ENCODE measurements at regions not wholly inside any gene's neighbourhood (a gene's known extent, or its start where the extent isn't known, plus 50 kb on each side); places are given as distances from the start of the nearest gene placed in this dataset.

DNA sequence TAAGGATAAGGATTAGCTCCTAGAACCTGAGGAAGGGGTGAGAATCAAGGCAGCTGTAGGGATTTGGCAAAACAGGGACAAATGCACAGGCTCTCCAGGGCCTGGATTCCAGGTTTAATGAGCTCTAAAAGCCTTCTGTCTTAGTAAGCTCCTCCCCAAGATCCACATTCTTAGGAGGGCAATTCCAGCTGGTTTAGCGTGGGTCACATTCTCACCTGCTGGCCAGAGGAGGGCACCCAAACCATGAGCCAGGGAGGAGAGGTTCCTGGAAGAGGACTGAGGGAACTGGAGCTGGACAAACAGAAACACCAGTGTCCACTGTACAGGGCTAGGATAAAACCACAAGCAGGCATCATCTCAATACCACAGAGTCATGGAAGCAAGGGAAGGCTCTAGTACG, 480.0 kb downstream of the CCDC171 start:
- TF ChIP-seq L3MBTL2 (conservative IDR thresholded peaks at IDR 0.05) (no peak), ARNT (IDR thresholded peaks at IDR 0.05) (no peak), ELF4 (IDR thresholded peaks at IDR 0.05) (no peak), HDGF (IDR thresholded peaks at IDR 0.05; ENCODE audit: borderline replicate concordance) (no peak), FOXM1 (IDR thresholded peaks at IDR 0.05; ENCODE audit: borderline replicate concordance) (no peak), CTBP1 (IDR thresholded peaks at IDR 0.05; ENCODE audit: borderline replicate concordance) (no peak), SP1 (IDR thresholded peaks at IDR 0.05) (no peak), FOXK2 (IDR thresholded peaks at IDR 0.05) (no peak), BHLHE40 (IDR thresholded peaks at IDR 0.05; ENCODE audit: borderline replicate concordance) (no peak)
- ChIA-PET POLR2A (no interaction called here), CTCF (no interaction called here)
- DNase-seq (ENCODE audit: extremely low spot score), result no peak

DNA sequence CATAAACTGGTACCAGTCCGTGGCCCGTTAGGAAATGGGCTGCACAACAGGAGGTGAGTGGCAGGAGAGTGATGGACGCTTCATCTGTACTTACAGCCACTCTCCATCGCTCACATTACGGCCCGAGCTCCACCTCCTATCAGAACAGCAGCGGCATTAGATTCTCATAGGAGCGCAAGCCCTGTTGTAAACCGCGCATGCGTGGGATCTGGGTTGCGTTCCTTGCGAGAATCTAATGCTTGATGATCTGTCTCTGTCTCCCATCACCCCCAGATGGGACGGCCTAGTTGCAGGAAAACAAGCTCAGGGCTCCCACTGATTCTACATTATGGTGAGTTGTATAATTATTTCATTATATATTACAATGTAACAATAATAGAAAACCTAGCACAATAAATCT, 480.4 kb downstream of the CCDC171 start:
- ChIA-PET CTCF (no interaction called here), POLR2A (no interaction called here)
- no peak for TF ChIP-seq LEF1 (IDR thresholded peaks at IDR 0.05; ENCODE audit: borderline replicate concordance)
- TF ChIP-seq NFRKB (IDR thresholded peaks at IDR 0.05), result no peak
- no peak for TF ChIP-seq SUZ12 (IDR thresholded peaks at IDR 0.05)
- no peak for TF ChIP-seq HDGF (IDR thresholded peaks at IDR 0.05; ENCODE audit: borderline replicate concordance)
- no peak for TF ChIP-seq FOXK2 (IDR thresholded peaks at IDR 0.05)
- TF ChIP-seq TARDBP (IDR thresholded peaks at IDR 0.05), result no peak
- TF ChIP-seq BHLHE40 (IDR thresholded peaks at IDR 0.05; ENCODE audit: borderline replicate concordance), result no peak
- no peak for TF ChIP-seq ARNT (IDR thresholded peaks at IDR 0.05)
- TF ChIP-seq, protein P1, sequence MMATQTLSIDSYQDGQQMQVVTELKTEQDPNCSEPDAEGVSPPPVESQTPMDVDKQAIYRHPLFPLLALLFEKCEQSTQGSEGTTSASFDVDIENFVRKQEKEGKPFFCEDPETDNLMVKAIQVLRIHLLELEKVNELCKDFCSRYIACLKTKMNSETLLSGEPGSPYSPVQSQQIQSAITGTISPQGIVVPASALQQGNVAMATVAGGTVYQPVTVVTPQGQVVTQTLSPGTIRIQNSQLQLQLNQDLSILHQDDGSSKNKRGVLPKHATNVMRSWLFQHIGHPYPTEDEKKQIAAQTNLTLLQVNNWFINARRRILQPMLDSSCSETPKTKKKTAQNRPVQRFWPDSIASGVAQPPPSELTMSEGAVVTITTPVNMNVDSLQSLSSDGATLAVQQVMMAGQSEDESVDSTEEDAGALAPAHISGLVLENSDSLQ (IDR thresholded peaks at IDR 0.05), result no peak
- no peak for TF ChIP-seq SP1 (IDR thresholded peaks at IDR 0.05)
- no peak for TF ChIP-seq ZNF384 (IDR thresholded peaks at IDR 0.05)
- TF ChIP-seq FOXA1 (IDR thresholded peaks at IDR 0.05), result no peak
- TF ChIP-seq FOXM1 (IDR thresholded peaks at IDR 0.05; ENCODE audit: borderline replicate concordance), result no peak
- no peak for TF ChIP-seq ELF4 (IDR thresholded peaks at IDR 0.05)
- no peak for TF ChIP-seq CTBP1 (IDR thresholded peaks at IDR 0.05; ENCODE audit: borderline replicate concordance)
- no peak for TF ChIP-seq L3MBTL2 (conservative IDR thresholded peaks at IDR 0.05)
- no peak for DNase-seq (ENCODE audit: extremely low spot score)

DNA sequence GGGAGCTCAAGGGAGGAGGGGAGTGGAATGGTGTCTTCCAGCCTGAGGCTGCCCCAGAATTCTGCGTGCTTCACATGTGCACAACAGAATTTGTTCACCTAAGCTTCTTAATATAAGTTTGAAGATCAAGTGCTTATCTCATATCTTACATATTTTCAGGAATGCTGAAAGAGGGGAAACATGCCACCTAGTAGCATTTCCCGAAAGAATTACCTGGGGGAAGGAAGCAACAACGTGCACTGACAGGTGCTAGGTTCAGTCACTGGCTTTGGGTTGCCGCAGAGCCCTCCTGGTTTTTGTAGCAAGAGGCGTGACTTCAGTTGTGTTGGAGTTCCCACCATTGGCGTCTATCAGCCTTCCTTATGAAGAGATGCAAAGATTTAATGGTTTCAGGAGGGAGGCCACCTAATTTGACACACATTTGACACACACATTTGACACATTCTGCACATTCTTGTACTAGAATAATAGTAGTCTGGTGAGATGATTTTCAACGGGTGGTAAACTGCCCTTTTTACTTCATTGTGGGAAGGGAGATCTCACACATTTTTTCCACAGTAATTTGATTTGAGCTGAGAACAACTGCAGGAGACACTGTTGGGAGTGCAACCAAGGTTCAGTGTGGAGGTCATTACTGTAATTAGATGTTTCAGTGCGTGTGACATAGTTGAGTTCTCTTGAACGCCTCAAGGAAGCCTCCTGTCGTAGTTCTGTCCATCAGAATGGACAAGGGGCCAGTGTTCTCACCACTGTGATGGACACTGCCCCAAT, 481.3 kb downstream of the CCDC171 start:
- TF ChIP-seq SUZ12 (IDR thresholded peaks at IDR 0.05) (no peak), SP1 (IDR thresholded peaks at IDR 0.05) (no peak), BHLHE40 (IDR thresholded peaks at IDR 0.05; ENCODE audit: borderline replicate concordance) (no peak), CTBP1 (IDR thresholded peaks at IDR 0.05; ENCODE audit: borderline replicate concordance) (no peak), TARDBP (IDR thresholded peaks at IDR 0.05) (no peak), FOXA1 (IDR thresholded peaks at IDR 0.05) (no peak), NFRKB (IDR thresholded peaks at IDR 0.05) (no peak), LEF1 (IDR thresholded peaks at IDR 0.05; ENCODE audit: borderline replicate concordance) (no peak)
- TF ChIP-seq, protein P1 (IDR thresholded peaks at IDR 0.05), result no peak
- DNase-seq (ENCODE audit: extremely low spot score), result no peak
- CTCF ChIA-PET, result no interaction called here
- POLR2A ChIA-PET, result no interaction called here

DNA sequence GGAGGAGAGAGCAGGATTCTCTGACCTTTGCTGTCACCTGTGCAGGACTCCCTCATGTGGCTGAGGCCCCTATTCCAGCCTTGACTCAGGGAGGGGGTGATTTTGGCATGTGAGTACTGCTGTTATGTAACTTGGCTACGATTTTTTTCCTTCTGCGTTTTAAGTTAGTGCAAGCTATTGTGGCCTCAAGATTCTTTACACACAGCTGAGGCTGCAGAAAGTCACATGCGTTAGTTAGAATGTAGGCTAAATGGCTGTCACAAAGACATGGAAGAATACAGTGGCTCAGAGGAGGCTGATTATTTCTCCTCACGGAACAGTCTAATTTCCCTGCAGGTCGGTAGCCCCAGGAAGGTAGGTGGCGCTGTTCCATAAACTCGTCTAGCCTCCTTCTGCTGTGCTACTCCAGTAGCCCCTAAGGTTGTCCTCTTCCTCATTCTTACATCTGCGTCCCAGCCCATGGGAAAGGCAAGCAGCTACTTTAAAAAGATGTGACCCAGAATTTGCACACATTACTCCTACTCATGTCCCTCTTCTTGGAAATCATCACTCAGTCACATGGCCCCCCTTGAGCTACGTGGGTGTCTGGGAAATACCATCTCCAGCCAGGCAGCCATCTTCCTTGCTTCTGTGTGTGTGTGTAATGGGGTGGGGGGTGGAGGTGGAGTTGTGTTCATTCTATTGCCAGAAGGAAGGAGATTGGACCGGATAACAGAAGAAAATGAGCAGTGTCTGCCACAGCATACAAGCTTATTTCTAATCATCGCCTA, 486.6 kb downstream of the CCDC171 start:
- TF ChIP-seq HDGF (IDR thresholded peaks at IDR 0.05; ENCODE audit: borderline replicate concordance) (no peak), SP1 (IDR thresholded peaks at IDR 0.05) (no peak)
- ChIA-PET CTCF (no interaction called here), POLR2A (no interaction called here)
- DNase-seq (ENCODE audit: extremely low spot score), result peak; percentile 14

DNA sequence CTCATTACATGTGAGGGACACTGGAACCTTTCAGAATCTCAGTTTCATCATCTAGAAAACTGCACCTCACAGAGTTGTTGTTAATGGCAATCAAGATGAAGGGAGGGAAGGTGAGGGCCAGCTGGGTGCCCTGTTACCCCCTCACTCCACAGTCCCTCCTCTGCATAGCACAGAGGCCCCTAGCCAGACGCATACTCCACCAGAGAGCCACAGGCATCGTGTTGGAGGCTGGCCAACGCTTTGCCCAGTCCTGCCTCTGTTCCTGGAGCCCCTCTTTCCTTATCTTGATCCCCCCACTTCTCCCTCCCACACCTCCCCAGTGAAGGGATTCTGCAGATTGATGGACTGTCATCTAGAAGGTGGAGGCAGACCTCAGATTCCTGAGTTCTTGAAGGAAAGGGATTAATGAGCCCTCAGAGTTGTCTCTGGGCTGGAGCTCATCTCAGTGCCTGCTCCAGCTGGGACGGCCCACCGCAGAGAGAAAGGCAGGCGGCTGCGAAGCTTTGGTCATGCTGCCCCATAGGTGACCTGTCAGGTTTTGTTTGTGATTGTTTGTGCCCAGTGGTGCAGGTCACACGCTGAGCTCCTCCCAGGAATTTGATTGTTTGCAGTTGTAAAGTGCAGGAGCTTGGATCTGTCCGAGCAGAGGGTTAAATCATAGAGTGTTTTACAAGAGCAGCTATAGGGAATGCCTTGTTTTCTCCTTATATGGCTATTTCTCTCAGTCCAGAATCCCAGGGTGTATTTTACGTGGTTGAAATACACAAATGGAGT, 487.3 kb downstream of the CCDC171 start:
- CTCF ChIA-PET, result interaction anchor here (0.6 kb wide), 1 partner anchor 8 kb away, joined by 3 read pairs; no protein-coding TSS in a partner anchor
- DNase-seq (ENCODE audit: extremely low spot score), result peak; percentile 7
- POLR2A ChIA-PET, result no interaction called here
- TF ChIP-seq, protein P1 (IDR thresholded peaks at IDR 0.05), result no peak
- no peak for TF ChIP-seq ELF4 (IDR thresholded peaks at IDR 0.05)
- TF ChIP-seq CTBP1 (IDR thresholded peaks at IDR 0.05; ENCODE audit: borderline replicate concordance), result no peak
- TF ChIP-seq TARDBP (IDR thresholded peaks at IDR 0.05), result no peak
- TF ChIP-seq NFRKB (IDR thresholded peaks at IDR 0.05), result no peak
- no peak for TF ChIP-seq FOXA1 (IDR thresholded peaks at IDR 0.05)
